ENCODE measurements at regions not wholly inside any gene's neighbourhood (a gene's known extent, or its start where the extent isn't known, plus 50 kb on each side); places are given as distances from the start of the nearest gene placed in this dataset.

- H3K27ac Mint-ChIP-seq = no peak overlapping the region
- no peak overlapping the region for H3K14ac ChIP-seq (ENCODE audit: insufficient read depth, low read length)
- no peak overlapping the region for H2BK15ac ChIP-seq (ENCODE audit: low read depth, low read length)
- no peaks in the 10 kb centered on the region; a peak in 1 of 5 replicates for H3K9me3 Mint-ChIP-seq
- no peak overlapping the region for H2AK5ac ChIP-seq (ENCODE audit: insufficient read length, low read length)
- H4K5ac ChIP-seq (ENCODE audit: insufficient read length, low read depth, low read length) = no peak overlapping the region
- H3K9ac ChIP-seq (ENCODE audit: extremely low read depth, insufficient read length, low read length) = no peak overlapping the region
- no peak overlapping the region for H3K27ac ChIP-seq (ENCODE audit: insufficient read length, low read depth, low read length)
- no peak overlapping the region for H4K91ac ChIP-seq (ENCODE audit: insufficient read length, low read depth, low read length)
- H3T11ph ChIP-seq (ENCODE audit: low read length) = no peak overlapping the region
- H4K8ac ChIP-seq (replicated peaks; ENCODE audit: insufficient read length, low read depth, low read length) = no peak overlapping the region
- H3K4me3 Mint-ChIP-seq = no peak overlapping the region
- no peaks in the 10 kb centered on the region for H3K9me3 ChIP-seq (ENCODE audit: control insufficient read depth, low read depth, low read length)
- no peak overlapping the region for H2AFZ ChIP-seq (ENCODE audit: low read length)
- no peak overlapping the region for H2BK12ac ChIP-seq (ENCODE audit: insufficient read length, low read depth, low read length)
- no peak overlapping the region for H3K4ac ChIP-seq (ENCODE audit: low read depth, low read length)
- no peaks in the 10 kb centered on the region for H3K27me3 ChIP-seq (ENCODE audit: insufficient read depth, low read length)
- H2BK5ac ChIP-seq (ENCODE audit: insufficient read length, low read length) = no peak overlapping the region
- no peaks in the 10 kb centered on the region for H3K79me2 ChIP-seq (ENCODE audit: insufficient read depth, low read length)
- no peaks in the 10 kb centered on the region for H3K79me1 ChIP-seq (ENCODE audit: insufficient read depth, low read depth, low read length, poor library complexity, severe bottlenecking)
- peaks cover 3% of the 10 kb centered on the region for H3K27me3 Mint-ChIP-seq (ENCODE audit: low read depth)
- H3K56ac ChIP-seq (ENCODE audit: insufficient read length, low read depth, low read length) = no peak overlapping the region
- H2BK120ac ChIP-seq (ENCODE audit: low read depth, low read length, poor library complexity, severe bottlenecking) = no peak overlapping the region
- H3K4me1 ChIP-seq (ENCODE audit: insufficient read depth, low read length) = no peaks in the 10 kb centered on the region
- H3K4me1 Mint-ChIP-seq = peaks cover 5 to 8% of the 10 kb centered on the region in 2 experiments; a peak in 3 of 4 replicates
- no peaks in the 10 kb centered on the region for H3K36me3 Mint-ChIP-seq (ENCODE audit: insufficient read depth in 1 of 3, low read depth in 3 of 3)
- WGBS (ENCODE audit: extremely low coverage, insufficient read length, low lambda C conversion rate) = no CpG with 5 or more reads among the region's 5 CpGs
- no peaks in the 10 kb centered on the region for H4K20me1 ChIP-seq (ENCODE audit: control insufficient read depth, insufficient read depth, insufficient read length)
- no peak overlapping the region for H3K4me2 ChIP-seq (ENCODE audit: insufficient read depth, insufficient read length, low read length)
- TF ChIP-seq CTCF (conservative IDR thresholded peaks at IDR 0.05) = no peak
- no peak overlapping the region for H3K23ac ChIP-seq (ENCODE audit: insufficient read length, low read depth, low read length)
- no peak overlapping the region for H3K18ac ChIP-seq (ENCODE audit: insufficient read length, low read depth, low read length)
- DNase-seq = no peak
- H2BK20ac ChIP-seq (ENCODE audit: low read depth, low read length, poor library complexity, severe bottlenecking) = no peak overlapping the region
- H3K23me2 ChIP-seq (ENCODE audit: insufficient read length, low read depth, low read length, poor library complexity, severe bottlenecking) = no peaks in the 10 kb centered on the region
Measured at GRCh38 chr2:6031200-6031867, 339.1 kb downstream of the SOX11 start.

Data from H9 (cell line).